Central memory CD8-positive, alpha-beta T cell (primary cell): ENCODE measurements at regions not wholly inside any gene's neighbourhood (a gene's known extent, or its start where the extent isn't known, plus 50 kb on each side); places are given as distances from the start of the nearest gene placed in this dataset.
"Not testable (repeated sequence)": the region's sequence is repeated elsewhere in the genome, so short reads cannot be mapped to it uniquely, and the experiment has no call there.

Source experiments
- ATAC-seq: fragments of 150-1000 bp; cut with Tn5 transposase; replicated peaks from 2 replicates; pipeline ENCODE4 v1.10.0; 2022; ENCODE audit warnings: mild to moderate bottlenecking, moderate FRiP score, moderate number of reproducible peaks; ENCODE audit not compliant: poor library complexity, severe bottlenecking; ENCODE audit errors: extremely low read depth
- DNase-seq, 2 donors: peaks; one replicate each; pipeline ENCODE4 v3.0.0; 2021; ENCODE audit warnings: low spot score in 2 of 2
- H3K27ac Mint-ChIP-seq: one replicate; pipeline ENCODE4 v1.8.0; 2022; ENCODE audit warnings: low read depth, mild to moderate bottlenecking, moderate library complexity, mixed read lengths
- H3K27me3 Mint-ChIP-seq: one replicate; pipeline ENCODE4 v1.8.0; 2022; ENCODE audit warnings: mixed read lengths
- H3K36me3 Mint-ChIP-seq: one replicate; pipeline ENCODE4 v1.8.0; 2022; ENCODE audit warnings: mild to moderate bottlenecking, moderate library complexity, mixed read lengths; ENCODE audit not compliant: insufficient read depth
- H3K4me1 Mint-ChIP-seq: one replicate; pipeline ENCODE4 v1.8.0; 2022; ENCODE audit warnings: mixed read lengths
- H3K4me3 Mint-ChIP-seq: one replicate; pipeline ENCODE4 v1.8.0; 2022; ENCODE audit warnings: mild to moderate bottlenecking, moderate library complexity, mixed read lengths
- H3K9me3 Mint-ChIP-seq: one replicate; pipeline ENCODE4 v1.8.0; 2022; ENCODE audit warnings: mixed read lengths

DNA sequence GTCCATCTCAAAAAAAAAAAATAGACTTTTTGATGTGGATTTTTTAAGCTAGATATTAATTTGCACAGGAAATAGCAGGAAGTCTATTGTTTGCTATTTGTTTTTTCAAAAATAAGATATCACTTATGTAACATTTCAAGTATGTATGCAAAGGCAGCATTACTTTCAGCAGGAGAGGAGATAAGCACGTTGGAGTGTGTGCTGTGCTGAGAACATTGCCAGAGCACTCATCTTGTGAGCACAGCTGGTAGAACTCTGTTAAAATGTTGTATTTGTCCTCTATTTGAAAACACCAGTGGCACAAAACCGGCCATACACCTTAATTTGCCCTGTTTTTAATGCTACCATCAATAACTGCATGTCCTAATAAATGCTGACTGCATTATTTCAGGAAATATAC is 1061.9 kb upstream of the CDH18 start:
- DNase-seq = no peak
- H3K27ac Mint-ChIP-seq = no peak overlapping the region
- no peak overlapping the region for H3K4me3 Mint-ChIP-seq
- H3K27me3 Mint-ChIP-seq = no peaks in the 10 kb centered on the region
- no peaks in the 10 kb centered on the region for H3K36me3 Mint-ChIP-seq
- peaks cover 24% of the 10 kb centered on the region for H3K9me3 Mint-ChIP-seq
- H3K4me1 Mint-ChIP-seq = no peaks in the 10 kb centered on the region
- ATAC-seq = no peak

DNA sequence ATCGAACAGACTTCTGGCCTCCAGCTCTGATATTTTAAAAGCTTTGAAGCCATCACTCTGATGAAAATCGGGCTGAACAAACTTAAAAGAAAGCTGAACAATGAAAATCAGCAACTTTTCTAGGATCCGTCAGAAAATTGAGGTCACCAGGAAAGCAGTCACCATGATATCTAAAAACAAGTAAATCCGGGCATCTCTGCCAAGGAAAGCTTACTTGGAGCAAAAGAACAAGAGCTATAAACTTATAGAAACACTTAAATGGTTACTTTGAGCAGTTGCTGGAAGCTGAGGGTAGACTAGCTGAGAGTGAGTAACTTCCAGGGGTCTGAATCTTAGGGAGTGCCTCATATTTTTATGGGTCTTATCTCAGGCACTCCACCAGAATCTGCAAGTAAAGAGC is 1043.0 kb upstream of the CDH18 start:
- peaks cover 9% of the 10 kb centered on the region for H3K9me3 Mint-ChIP-seq
- H3K4me3 Mint-ChIP-seq = no peak overlapping the region
- no peaks in the 10 kb centered on the region for H3K27me3 Mint-ChIP-seq
- DNase-seq = no peak
- no peak overlapping the region for H3K27ac Mint-ChIP-seq
- H3K4me1 Mint-ChIP-seq = no peaks in the 10 kb centered on the region
- H3K36me3 Mint-ChIP-seq = no peaks in the 10 kb centered on the region
- ATAC-seq = no peak

DNA sequence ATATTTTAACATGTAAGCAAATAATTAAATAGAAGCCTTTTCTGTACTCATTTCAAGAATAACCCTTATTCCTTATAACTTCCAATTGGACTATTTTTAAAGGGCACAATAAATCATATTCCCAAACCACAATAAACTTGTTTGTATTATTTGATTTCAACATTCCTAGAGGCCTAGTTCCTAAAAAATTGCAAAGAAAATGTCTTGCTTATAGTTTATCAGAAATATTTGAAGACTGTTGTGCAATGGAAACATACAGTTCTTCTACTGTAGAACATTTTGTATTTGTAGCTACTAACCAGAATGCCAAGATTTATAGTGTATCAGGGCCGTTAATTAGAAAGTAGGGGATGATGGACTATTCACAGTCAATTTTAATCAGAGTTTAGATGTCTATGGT is 1037.0 kb upstream of the CDH18 start:
- ATAC-seq (no peak), DNase-seq (no peak)
- Mint-ChIP-seq H3K4me3 (no peak overlapping the region), H3K9me3 (peaks cover 22% of the 10 kb centered on the region), H3K27ac (no peak overlapping the region), H3K4me1 (no peaks in the 10 kb centered on the region), H3K36me3 (no peaks in the 10 kb centered on the region), H3K27me3 (no peaks in the 10 kb centered on the region)

DNA sequence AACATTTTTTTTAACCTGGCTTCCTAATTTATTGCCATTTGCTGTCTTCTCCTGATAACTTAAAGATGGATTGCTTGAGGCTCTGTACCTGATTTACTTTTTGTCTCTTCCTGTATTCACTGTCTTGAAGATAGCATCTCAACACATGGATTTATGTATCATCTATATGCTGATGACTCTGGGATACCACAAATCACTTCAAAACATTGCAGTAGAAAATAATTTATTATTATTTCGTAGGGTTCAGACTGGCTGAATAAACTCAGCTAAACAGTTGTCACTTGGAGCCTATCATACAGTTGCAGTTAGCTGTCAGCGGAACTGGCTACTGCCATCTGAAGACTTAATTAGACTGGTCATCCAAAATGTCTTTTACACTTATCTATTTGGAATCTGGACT is 1025.2 kb upstream of the CDH18 start:
- no peaks in the 10 kb centered on the region for H3K4me1 Mint-ChIP-seq
- ATAC-seq = no peak
- no peaks in the 10 kb centered on the region for H3K36me3 Mint-ChIP-seq
- no peak overlapping the region for H3K4me3 Mint-ChIP-seq
- H3K9me3 Mint-ChIP-seq = peaks cover 29% of the 10 kb centered on the region
- H3K27me3 Mint-ChIP-seq = no peaks in the 10 kb centered on the region
- DNase-seq = no peak
- no peak overlapping the region for H3K27ac Mint-ChIP-seq

DNA sequence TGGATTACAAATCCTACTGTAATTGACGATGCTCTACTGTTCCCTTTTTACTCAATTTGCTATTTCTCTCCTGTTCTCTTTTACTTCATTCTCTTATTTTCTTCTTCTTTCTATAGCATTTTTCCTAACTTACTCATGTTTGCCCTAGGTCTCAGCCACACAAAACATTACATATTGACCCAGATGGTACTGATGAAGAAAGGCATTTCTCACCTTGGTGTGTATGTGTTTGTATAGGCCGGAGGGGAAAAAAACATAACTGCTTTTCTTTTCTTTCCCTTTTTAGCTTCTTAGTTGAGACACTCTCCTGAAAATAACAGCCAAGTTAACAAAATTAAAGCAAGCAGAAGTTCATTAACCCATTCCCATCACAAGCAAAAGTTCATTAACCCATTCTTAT is 1019.8 kb upstream of the CDH18 start:
- DNase-seq (no peak), ATAC-seq (no peak)
- Mint-ChIP-seq H3K4me3 (no peak overlapping the region), H3K27me3 (no peaks in the 10 kb centered on the region), H3K9me3 (peaks cover 19% of the 10 kb centered on the region), H3K27ac (no peak overlapping the region), H3K36me3 (no peaks in the 10 kb centered on the region), H3K4me1 (no peaks in the 10 kb centered on the region)

DNA sequence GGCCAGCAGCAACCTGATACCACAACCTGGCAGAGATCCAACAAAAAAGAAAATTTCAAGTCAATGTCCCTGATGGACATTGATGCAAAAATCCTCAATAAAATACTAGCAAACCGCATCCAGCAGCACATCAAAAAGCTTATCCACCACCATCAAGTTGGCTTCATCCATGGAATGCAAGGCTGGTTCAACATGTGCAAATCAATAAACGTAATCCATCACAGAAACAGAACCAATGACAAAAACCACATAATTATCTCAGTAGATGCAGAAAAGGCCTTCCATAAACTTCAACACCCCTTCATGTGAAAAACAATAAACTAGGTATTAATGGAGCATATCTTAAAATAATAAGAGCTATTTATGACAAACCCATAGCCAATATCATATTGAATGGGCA is 1000.9 kb upstream of the CDH18 start:
- H3K27me3 Mint-ChIP-seq, H3K27ac Mint-ChIP-seq, H3K36me3 Mint-ChIP-seq, H3K4me1 Mint-ChIP-seq, H3K4me3 Mint-ChIP-seq, DNase-seq, ATAC-seq: not testable (repeated sequence)
- H3K9me3 Mint-ChIP-seq = peaks cover 27% of the 10 kb centered on the region

DNA sequence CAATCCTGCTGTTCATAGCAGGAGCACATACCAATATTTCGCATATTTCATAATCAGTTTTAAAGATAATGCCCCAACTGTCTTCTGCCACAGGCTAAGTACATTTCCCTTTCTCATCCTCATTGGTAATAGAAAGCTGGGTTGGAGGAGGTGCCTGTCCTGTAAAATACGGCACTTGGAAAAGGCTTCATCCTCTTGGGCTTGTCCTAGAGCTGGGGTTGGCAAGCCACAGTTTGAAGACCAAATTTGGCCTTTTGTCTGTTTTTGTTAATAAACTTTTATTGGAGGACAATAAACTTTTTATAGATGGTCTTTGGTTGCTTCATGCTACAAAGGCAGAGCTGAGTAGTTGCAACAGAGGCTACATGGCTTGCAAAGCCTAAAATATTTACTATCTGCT is 997.8 kb upstream of the CDH18 start:
- no peaks in the 10 kb centered on the region for H3K27me3 Mint-ChIP-seq
- H3K4me3 Mint-ChIP-seq = no peak overlapping the region
- DNase-seq = no peak
- H3K27ac Mint-ChIP-seq = no peak overlapping the region
- peaks cover 22% of the 10 kb centered on the region for H3K9me3 Mint-ChIP-seq
- ATAC-seq = no peak
- H3K4me1 Mint-ChIP-seq = no peaks in the 10 kb centered on the region
- H3K36me3 Mint-ChIP-seq = peaks cover 1% of the 10 kb centered on the region

DNA sequence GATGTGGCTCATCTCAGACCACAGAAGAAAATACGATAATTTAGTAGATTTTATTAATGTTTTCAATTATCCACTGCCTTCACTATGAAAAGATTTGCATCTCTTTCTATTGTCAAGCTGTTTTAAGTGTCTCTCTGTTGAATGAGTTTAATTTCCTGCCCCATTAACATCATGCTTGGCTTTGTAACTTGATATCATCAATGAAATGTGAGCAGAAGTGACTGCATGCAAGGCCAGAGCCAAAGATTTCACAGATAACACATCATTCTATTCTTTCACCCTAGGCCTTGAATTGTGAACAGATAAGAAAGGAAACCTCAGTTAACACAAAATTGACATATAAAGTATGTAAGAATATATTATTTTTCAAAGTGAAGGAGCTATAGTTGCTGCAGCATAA is 986.4 kb upstream of the CDH18 start:
- Mint-ChIP-seq H3K27me3 (no peaks in the 10 kb centered on the region), H3K9me3 (peaks cover 10% of the 10 kb centered on the region), H3K4me3 (no peak overlapping the region), H3K27ac (no peak overlapping the region), H3K4me1 (no peaks in the 10 kb centered on the region), H3K36me3 (no peaks in the 10 kb centered on the region)
- no peak for ATAC-seq
- no peak for DNase-seq

DNA sequence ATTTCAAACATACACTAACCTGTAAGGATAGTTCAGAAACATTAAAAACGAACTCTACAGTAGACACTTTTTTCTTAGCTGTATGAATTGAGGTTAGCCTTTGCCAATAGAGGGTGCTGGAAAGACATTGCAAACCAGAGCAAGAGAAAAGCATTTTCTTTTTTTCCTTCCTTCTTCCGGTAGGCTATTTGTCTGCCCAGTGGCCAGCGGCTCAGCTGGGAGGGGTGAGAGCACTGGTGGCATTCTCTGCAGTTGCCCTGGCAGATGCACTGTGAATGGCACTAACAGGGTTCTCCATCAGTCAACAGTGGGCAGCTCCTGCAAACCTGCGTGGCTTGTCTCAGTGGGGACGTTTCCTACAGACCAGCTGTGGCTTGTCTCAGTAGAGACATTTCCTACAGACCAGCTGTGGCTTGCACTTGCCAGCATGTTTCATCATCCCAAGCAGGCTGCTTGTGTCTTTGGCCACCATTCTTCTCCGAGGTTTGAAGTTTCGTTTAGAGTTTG is 984.5 kb upstream of the CDH18 start:
- no peak overlapping the region for H3K4me3 Mint-ChIP-seq
- peaks cover 10% of the 10 kb centered on the region for H3K9me3 Mint-ChIP-seq
- H3K36me3 Mint-ChIP-seq = no peaks in the 10 kb centered on the region
- ATAC-seq (no peak), DNase-seq (no peak)
- H3K27ac Mint-ChIP-seq = no peak overlapping the region
- no peaks in the 10 kb centered on the region for H3K4me1 Mint-ChIP-seq
- no peaks in the 10 kb centered on the region for H3K27me3 Mint-ChIP-seq

DNA sequence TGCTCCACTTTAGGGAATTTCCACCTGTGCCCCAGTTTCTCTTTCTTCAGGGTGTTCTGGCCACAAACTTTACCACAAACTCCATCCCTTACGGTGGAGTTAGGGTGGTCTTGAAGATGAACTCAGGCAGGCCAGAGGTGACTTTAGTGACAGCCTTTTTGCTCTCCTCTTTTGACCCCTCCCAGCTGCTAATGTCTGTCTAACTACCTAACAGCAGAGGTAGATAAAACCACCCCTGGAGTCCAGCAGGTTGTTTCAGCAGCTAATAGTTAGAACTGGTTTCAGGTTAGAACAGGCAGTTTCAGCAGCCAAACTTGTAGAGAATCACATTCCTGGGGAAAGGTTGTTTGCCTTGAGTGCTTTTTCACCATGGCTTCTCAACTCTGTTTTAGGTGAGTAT is 971.3 kb upstream of the CDH18 start:
- no peaks in the 10 kb centered on the region for H3K4me1 Mint-ChIP-seq
- H3K27ac Mint-ChIP-seq = no peak overlapping the region
- peaks cover 27% of the 10 kb centered on the region for H3K9me3 Mint-ChIP-seq
- ATAC-seq (no peak), DNase-seq (no peak)
- no peaks in the 10 kb centered on the region for H3K36me3 Mint-ChIP-seq
- no peak overlapping the region for H3K4me3 Mint-ChIP-seq
- no peaks in the 10 kb centered on the region for H3K27me3 Mint-ChIP-seq

DNA sequence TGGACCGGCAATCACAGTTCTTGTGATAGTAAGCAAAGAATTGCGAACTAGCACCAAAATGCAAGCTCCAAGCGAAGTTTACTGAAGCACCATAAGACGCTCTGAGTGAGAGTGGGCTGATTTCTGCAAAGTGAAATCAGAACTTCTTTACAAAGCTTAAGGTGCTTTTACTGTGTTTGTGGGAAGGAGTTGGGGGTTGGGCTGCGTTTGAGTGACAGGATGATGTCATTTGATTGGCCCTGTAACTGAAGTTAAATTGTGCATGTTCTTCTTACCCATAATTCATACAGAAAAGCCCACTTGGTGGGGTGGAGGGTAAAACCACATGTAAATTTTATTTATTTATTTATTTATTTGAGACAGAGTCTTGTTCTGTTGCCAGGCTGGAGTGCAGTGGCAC is 970.6 kb upstream of the CDH18 start:
- H3K27ac Mint-ChIP-seq = no peak overlapping the region
- no peaks in the 10 kb centered on the region for H3K27me3 Mint-ChIP-seq
- no peaks in the 10 kb centered on the region for H3K4me1 Mint-ChIP-seq
- peaks cover 23% of the 10 kb centered on the region for H3K9me3 Mint-ChIP-seq
- DNase-seq (no peak), ATAC-seq (no peak)
- no peaks in the 10 kb centered on the region for H3K36me3 Mint-ChIP-seq
- no peak overlapping the region for H3K4me3 Mint-ChIP-seq

DNA sequence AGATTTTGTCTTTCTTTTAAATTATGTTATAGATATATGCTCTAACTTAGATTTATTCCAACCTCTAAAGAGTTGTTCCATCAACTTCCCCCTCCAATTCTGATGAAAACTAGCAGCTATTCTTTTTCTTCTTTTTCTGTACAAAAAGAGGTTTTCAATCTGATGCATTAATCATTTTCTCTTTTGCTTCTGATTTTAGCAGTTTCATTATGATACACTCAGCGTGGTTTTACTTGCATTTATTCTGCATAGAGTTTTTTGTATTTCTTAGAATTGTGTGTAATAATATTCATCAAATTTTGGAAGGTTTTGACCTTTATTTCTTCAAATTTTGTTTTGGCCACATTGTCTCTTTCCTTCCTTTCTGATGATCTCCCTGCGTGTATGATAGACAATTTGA is 968.1 kb upstream of the CDH18 start:
- H3K4me3 Mint-ChIP-seq = no peak overlapping the region
- no peak overlapping the region for H3K27ac Mint-ChIP-seq
- no peaks in the 10 kb centered on the region for H3K27me3 Mint-ChIP-seq
- no peak for DNase-seq
- no peak for ATAC-seq
- H3K9me3 Mint-ChIP-seq = peaks cover 19% of the 10 kb centered on the region
- H3K4me1 Mint-ChIP-seq = no peaks in the 10 kb centered on the region
- no peaks in the 10 kb centered on the region for H3K36me3 Mint-ChIP-seq

DNA sequence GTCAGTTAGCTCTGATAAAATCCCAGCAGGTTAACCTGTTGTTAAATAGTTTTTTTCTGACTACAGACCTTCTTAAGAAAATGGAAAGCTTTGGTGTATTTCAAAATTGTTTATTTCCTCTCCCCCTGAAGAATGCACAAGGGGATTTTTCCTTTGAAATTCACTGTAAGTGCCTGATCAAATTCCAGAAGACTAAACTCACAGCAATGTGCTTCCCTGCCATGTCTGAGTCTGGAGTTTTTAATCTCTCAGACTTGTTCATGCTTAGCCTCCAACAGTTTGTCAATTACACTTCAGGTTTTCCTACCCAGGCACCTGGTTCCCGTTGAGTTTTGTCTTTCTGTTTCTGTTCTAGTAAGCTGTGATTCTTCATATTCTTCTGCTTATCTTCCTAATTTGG is 961.6 kb upstream of the CDH18 start:
- no peaks in the 10 kb centered on the region for H3K36me3 Mint-ChIP-seq
- H3K4me1 Mint-ChIP-seq = no peaks in the 10 kb centered on the region
- peaks cover 14% of the 10 kb centered on the region for H3K9me3 Mint-ChIP-seq
- ATAC-seq (no peak), DNase-seq (no peak)
- H3K4me3 Mint-ChIP-seq = no peak overlapping the region
- H3K27me3 Mint-ChIP-seq = no peaks in the 10 kb centered on the region
- no peak overlapping the region for H3K27ac Mint-ChIP-seq
